ENCODE measurements at regions not wholly inside any gene's neighbourhood (a gene's known extent, or its start where the extent isn't known, plus 50 kb on each side); places are given as distances from the start of the nearest gene placed in this dataset.

GRCh38 chr5:74184649-74185048 is 455.9 kb downstream of the ENC1 start:
- no peak for DNase-seq (ENCODE audit: low spot score)
- no peak for ATAC-seq (ENCODE audit: insufficient number of reproducible peaks, low FRiP score, low read depth)
- Histone ChIP-seq H3K4me3 (no peak overlapping the region), H3K4me1 (ENCODE audit: control insufficient read depth in 1 of 2, low read depth in 2 of 2) (no peaks in the 10 kb centered on the region), H3K36me3 (no peaks in the 10 kb centered on the region), H3K27ac (no peak overlapping the region), H3K9me3 (no peaks in the 10 kb centered on the region), H3K27me3 (replicated peaks; ENCODE audit: insufficient read depth) (no peaks in the 10 kb centered on the region)
- no peak for TF ChIP-seq CTCF (IDR thresholded peaks at IDR 0.05)

- DNase-seq (ENCODE audit: low spot score) (no peak), ATAC-seq (ENCODE audit: insufficient number of reproducible peaks, low FRiP score, low read depth) (no peak)
- Histone ChIP-seq H3K27ac (no peak overlapping the region), H3K27me3 (replicated peaks; ENCODE audit: insufficient read depth) (no peaks in the 10 kb centered on the region), H3K36me3 (no peaks in the 10 kb centered on the region), H3K9me3 (no peaks in the 10 kb centered on the region), H3K4me3 (no peak overlapping the region), H3K4me1 (ENCODE audit: control insufficient read depth in 1 of 2, low read depth in 2 of 2) (no peaks in the 10 kb centered on the region)
- no peak for TF ChIP-seq CTCF (IDR thresholded peaks at IDR 0.05)
These were observed 457.5 kb downstream of the ENC1 start for GRCh38 chr5:74183041-74183440.

GRCh38 chr5:74182603-74183002 is 457.9 kb downstream of the ENC1 start:
- Histone ChIP-seq H3K4me3 (no peak overlapping the region), H3K27ac (no peak overlapping the region), H3K27me3 (replicated peaks; ENCODE audit: insufficient read depth) (no peaks in the 10 kb centered on the region), H3K4me1 (ENCODE audit: control insufficient read depth in 1 of 2, low read depth in 2 of 2) (no peaks in the 10 kb centered on the region), H3K9me3 (no peaks in the 10 kb centered on the region), H3K36me3 (no peaks in the 10 kb centered on the region)
- ATAC-seq (ENCODE audit: insufficient number of reproducible peaks, low FRiP score, low read depth) (no peak), DNase-seq (ENCODE audit: low spot score) (no peak)
- no peak for TF ChIP-seq CTCF (IDR thresholded peaks at IDR 0.05)

- H3K4me3 ChIP-seq = no peak overlapping the region
- H3K27ac ChIP-seq = no peak overlapping the region
- no peaks in the 10 kb centered on the region for H3K9me3 ChIP-seq
- TF ChIP-seq CTCF (IDR thresholded peaks at IDR 0.05) = no peak
- no peaks in the 10 kb centered on the region for H3K36me3 ChIP-seq
- no peaks in the 10 kb centered on the region for H3K4me1 ChIP-seq (ENCODE audit: control insufficient read depth in 1 of 2, low read depth in 2 of 2)
- ATAC-seq (ENCODE audit: insufficient number of reproducible peaks, low FRiP score, low read depth) (no peak), DNase-seq (ENCODE audit: low spot score) (no peak)
- no peaks in the 10 kb centered on the region for H3K27me3 ChIP-seq (replicated peaks; ENCODE audit: insufficient read depth)
These were observed 460.8 kb downstream of the ENC1 start for GRCh38 chr5:74179701-74180100.

GRCh38 chr5:74179179-74179578 is 461.3 kb downstream of the ENC1 start:
- no peak for ATAC-seq (ENCODE audit: insufficient number of reproducible peaks, low FRiP score, low read depth)

More at GRCh38 chr5:74179179-74179578, 461.3 kb downstream of the ENC1 start:
- Histone ChIP-seq H3K4me1 (ENCODE audit: control insufficient read depth in 1 of 2, low read depth in 2 of 2) (no peaks in the 10 kb centered on the region), H3K4me3 (no peak overlapping the region), H3K36me3 (no peaks in the 10 kb centered on the region), H3K27me3 (replicated peaks; ENCODE audit: insufficient read depth) (no peaks in the 10 kb centered on the region), H3K27ac (no peak overlapping the region), H3K9me3 (no peaks in the 10 kb centered on the region)
- no peak for DNase-seq (ENCODE audit: low spot score)
- TF ChIP-seq CTCF (IDR thresholded peaks at IDR 0.05) = no peak

All from thoracic aorta (tissue), 2 donors.